ENCODE measurements at regions not wholly inside any gene's neighbourhood (a gene's known extent, or its start where the extent isn't known, plus 50 kb on each side); places are given as distances from the start of the nearest gene placed in this dataset.

- TF ChIP-seq CTCF (IDR thresholded peaks at IDR 0.05) (no peak), ZFX (IDR thresholded peaks at IDR 0.05; ENCODE audit: borderline replicate concordance) (no peak)
Measured at GRCh38 chr13:111595791-111596190, 275.3 kb downstream of the TEX29 start.
